NCI-H774 (cell line): ENCODE measurements at regions not wholly inside any gene's neighbourhood (a gene's known extent, or its start where the extent isn't known, plus 50 kb on each side); places are given as distances from the start of the nearest gene placed in this dataset.

Source experiments
- DNase-seq: peaks from one replicate; lab custom pipeline; 2025; lab: John Stamatoyannopoulos, UW

- DNase-seq: no peak
Measured at GRCh38 chr20:57943950-57944349, 234.1 kb upstream of the PMEPA1 start.

GRCh38 chr20:57943291-57943690 is 233.5 kb upstream of the PMEPA1 start:
- no peak for DNase-seq

GRCh38 chr20:57941604-57942381 is 232.0 kb upstream of the PMEPA1 start:
- DNase-seq: no peak

- no peak for DNase-seq
Measured at GRCh38 chr20:57940868-57941522, 231.2 kb upstream of the PMEPA1 start.

DNA sequence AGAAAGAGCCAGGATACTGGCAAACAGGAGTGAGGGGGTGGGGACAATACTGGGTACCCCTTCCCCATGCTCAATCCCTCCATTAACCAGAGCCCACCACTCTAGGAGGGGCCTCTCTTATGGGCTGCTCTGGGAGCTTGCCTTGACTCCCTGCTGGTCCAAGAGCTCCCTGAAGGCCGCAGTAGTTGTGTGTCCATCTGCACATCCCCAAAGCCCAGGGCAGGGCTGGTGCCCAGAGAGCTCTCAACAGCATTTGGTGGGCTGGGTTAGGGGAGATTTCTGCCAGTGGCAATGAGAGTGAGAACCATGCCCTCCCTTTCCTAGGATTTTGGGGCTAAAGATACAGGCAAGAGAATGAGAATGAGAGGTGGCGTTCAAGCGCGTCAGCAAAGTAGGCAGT is 230.6 kb upstream of the PMEPA1 start:
- no peak for DNase-seq

GRCh38 chr20:57939499-57939898 is 229.7 kb upstream of the PMEPA1 start:
- no peak for DNase-seq

GRCh38 chr20:57938158-57939108 is 228.6 kb upstream of the PMEPA1 start:
- no peak for DNase-seq

DNA sequence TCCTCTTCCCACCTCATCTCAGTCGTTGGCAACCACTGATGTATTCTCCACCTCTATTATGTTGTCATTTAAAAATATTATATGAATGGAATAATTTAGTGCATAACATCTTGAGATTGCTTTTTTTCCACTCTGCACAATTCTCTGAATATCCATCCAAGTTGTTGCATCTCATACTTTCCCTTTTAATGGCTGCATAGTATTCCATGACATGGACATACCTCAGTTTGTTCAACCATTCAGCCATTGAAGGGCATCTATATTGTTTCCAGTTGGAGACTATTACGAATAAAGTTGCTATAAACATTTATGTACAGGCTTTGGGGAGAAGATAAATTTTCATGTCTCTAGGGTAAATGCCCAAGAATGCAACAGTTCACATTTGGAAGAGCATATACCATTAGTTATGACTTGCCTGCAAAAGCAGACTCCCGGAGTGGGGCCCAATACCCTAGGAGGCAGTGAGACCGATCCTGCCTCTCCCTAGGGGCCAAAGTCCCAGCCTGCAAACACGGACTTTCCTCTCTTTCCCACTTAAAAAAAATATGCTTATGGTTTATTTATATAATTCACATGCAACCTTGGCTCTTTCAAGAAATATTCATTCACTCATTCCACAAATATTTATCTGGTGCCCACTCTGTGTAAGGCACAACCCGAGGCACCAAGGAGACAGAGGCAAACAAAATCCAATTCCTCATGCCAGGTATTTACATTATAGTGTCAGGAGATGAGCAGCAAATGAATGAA is 227.0 kb upstream of the PMEPA1 start:
- no peak for DNase-seq

DNA sequence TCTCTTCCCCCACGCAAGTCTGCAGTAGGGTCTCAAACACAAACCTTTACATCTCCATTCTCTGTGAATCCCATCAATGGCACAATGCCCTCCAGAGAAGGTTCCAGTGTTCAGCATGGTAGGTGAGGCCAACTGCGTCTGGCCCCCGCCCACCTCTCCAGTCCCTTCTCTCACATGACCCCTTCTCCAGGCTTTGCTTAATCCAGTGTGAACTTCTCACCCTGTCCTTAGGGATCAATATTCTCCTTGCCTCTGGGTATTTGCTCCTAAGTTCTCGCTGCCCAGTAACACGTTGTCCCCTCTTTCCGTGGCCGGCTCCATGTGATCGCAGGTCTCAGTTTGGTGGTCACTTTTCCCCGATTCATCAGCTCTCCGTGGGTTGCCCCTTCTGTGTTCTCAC is 225.1 kb upstream of the PMEPA1 start:
- no peak for DNase-seq

DNA sequence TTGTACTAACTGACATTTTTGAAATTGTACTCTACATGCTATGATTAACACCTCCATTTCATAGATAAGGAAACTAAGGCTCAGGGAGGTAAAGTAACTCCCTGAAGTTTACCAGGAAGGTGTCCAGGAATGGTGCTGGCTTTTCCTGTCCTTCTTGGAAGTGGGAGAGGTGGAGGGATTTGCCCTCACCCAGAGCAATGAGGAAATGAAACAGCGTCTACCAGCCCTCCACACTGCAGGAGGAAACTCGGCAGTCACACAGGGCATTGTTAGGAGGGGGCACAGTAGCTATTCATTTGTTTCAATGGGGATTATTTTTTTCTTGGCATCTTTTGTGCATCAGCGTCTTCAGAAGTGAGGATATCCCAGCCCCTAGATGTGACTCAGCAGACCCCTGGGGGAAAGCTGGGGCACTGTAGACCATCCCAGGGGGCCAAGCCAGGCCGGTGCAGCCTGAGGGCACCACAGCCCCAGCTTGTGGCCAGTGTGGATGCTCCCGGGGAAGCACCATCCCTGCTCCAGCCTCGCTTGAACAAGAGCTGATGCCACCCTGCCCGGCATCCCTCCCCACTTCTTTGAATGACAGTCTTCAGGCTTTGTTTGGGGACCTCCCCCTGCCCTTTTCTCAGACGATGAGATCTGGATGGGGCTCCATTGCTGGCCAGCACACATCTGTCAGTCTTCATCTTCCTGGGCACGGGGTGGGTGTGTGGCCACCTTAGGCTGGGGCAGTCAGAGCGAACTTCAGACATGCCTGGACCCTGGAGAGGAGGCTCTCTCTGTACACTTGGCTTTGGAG is 224.4 kb upstream of the PMEPA1 start:
- no peak for DNase-seq

GRCh38 chr20:57932227-57932864 is 222.5 kb upstream of the PMEPA1 start:
- DNase-seq: no peak

DNA sequence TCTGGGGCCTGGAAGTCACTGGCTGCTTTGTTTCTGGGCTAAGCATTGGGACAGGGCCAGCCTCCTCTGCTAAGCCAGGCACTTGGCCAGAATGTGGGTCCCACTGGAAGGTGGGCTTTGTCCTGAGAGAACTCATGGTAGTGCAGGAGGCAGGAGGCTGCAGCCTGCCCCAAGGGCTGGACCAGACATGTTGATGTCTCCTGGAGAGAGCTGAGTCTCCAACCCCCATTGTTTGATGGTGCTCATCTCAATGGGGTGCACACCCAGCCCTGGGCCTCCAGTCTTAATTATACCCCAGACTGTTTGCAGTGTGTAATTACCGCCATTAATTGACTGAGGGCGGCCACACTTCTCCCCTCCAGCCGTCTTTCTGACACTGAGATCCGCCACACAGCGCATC is 220.5 kb upstream of the PMEPA1 start:
- DNase-seq: no peak

- DNase-seq: no peak
Measured at GRCh38 chr20:57928181-57928967, 218.6 kb upstream of the PMEPA1 start.

DNA sequence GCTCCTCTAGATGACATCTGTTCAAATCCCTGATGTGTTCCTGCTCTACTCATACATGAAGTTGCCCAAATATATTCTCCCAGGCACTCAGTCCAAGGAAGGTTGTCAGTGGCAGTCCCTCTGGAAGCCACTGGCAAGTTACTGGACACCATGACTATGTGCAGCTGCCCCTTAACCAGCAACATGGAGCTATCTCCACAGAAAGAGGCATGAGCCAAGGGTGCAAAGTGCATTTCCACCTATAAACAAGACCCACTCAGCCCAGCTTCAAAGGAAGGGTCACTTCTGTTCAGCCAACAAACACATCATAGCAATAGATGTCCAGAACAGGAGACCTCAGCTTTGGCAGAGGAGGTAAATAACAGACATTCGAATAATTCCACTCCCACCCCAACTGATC is 217.6 kb upstream of the PMEPA1 start:
- DNase-seq: no peak

DNA sequence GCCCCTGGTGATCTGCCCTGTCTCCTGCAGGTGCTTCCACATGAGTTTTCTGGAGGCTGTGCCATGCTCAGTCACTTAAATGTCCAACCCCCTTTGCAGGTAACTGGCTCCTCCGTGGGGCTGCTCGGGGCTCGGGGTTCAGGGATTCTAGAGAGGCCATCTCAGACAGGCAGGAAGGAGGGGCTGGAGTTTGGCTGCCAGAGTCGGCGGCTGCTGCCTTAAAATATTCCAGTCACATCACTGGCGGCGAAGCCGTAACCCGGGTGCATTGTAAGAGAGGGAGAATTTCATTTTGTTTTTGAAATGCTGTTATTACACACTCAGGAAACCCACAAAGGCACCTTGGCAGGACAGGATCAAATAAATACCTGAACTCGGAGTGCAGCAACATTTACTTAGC is 212.9 kb upstream of the PMEPA1 start:
- DNase-seq: no peak

DNA sequence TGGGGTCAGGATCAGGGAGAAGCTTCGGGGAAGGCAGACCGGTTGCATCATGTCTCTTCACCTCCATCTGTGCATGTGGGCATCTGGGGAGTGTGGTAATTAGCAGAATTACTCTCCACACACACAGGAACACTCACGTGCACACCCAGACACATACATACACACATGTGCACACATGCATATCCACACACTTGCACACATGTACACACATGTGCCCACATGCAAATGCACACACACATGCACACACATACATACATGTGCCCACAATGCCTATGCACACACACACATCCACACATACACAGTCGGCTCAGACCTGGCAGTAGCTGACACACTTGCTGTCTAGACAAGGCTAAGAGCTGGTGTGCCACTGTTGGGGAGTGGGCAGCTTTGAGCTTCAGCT is 212.3 kb upstream of the PMEPA1 start:
- DNase-seq: no peak

DNA sequence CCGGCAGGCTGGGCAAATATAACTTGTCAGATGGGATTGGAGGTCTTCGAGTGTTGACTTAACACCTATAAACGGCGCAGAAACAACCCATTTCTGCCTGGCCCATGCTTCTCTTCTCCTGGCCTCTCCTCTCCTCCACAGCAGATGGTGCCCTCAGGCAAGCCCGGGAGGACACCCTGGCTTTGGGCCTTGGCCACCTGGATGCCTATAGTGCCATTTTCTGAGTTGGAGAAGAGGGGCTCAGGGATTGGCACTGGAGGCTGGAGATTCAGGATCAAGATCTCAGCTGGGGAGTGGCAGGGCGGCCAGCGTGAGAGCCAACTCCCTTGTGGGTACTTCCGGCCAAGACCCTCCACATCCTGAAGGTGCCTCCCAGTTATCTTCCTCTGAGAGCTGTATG is 211.9 kb upstream of the PMEPA1 start:
- no peak for DNase-seq

GRCh38 chr20:57920971-57921370 is 211.2 kb upstream of the PMEPA1 start:
- DNase-seq: no peak

- DNase-seq: no peak
Measured at GRCh38 chr20:57919049-57919448, 209.2 kb upstream of the PMEPA1 start.

DNA sequence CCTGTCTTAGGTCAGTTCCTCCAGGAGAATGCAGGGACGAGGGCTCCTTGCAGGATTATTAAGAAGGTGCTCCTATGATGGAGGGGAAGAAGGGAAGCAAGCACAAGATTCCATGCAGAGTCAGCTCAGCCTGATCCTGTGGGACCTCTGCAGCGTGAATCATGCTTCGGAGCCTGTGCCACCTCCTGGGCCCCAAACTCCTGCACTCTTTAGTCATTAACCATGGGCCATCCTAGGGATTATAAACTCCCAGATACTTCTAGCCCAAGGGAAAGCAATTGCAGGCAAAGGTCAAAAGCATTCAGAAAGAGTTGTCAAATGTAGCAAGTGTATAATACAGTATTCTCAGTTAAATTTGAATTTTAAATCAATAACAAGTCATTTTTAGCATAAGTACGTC is 208.7 kb upstream of the PMEPA1 start:
- DNase-seq: no peak
